Keratinocyte (primary cell): ENCODE measurements at regions not wholly inside any gene's neighbourhood (a gene's known extent, or its start where the extent isn't known, plus 50 kb on each side); places are given as distances from the start of the nearest gene placed in this dataset.

ENCODE experiments used
- DNase-seq: peaks from one replicate; pipeline ENCODE4 v3.0.0-alpha.2; 2011; ENCODE audit warnings: low read depth, missing footprints, low spot score
- FAIRE-seq: peaks from 2 replicates; lab custom pipeline; 2011; peaks lifted over from hg19 to GRCh38; lab: Jason Lieb, UNC
- H2AFZ ChIP-seq: 2 replicates; pipeline ENCODE4 v1.6.0; 2012; ENCODE audit warnings: low read length, control low read depth, inconsistent platforms; ENCODE audit not compliant: control insufficient read depth
- H3K27ac ChIP-seq: 2 replicates; pipeline ENCODE4 v1.5.1; 2011; ENCODE audit warnings: low read length; ENCODE audit not compliant: control insufficient read depth, insufficient read depth
- H3K27me3 ChIP-seq: 3 replicates; pipeline ENCODE4 v1.6.0; 2011; ENCODE audit warnings: low read length; ENCODE audit not compliant: control insufficient read depth, insufficient read depth; ENCODE audit errors: extremely low read depth
- H3K36me3 ChIP-seq, 2 experiments: 2 replicates in 1 of 2; 3 replicates in 1 of 2; pipeline ENCODE4 v1.5.1; 2011; ENCODE audit warnings: low read length in 2 of 2, mild to moderate bottlenecking in 1 of 2; ENCODE audit not compliant: control insufficient read depth in 2 of 2, insufficient read depth in 2 of 2; ENCODE audit errors: extremely low read depth in 1 of 2
- H3K4me1 ChIP-seq: 3 replicates; pipeline ENCODE4 v1.5.1; 2011; ENCODE audit warnings: low read length; ENCODE audit not compliant: control insufficient read depth, insufficient read depth; ENCODE audit errors: extremely low read depth
- H3K4me2 ChIP-seq: 3 replicates; pipeline ENCODE4 v1.6.0; 2011; ENCODE audit warnings: low read depth, low read length; ENCODE audit not compliant: control insufficient read depth, insufficient read depth; ENCODE audit errors: extremely low read depth
- H3K4me3 ChIP-seq, 3 experiments: fragments of 200-600 bp in 1 of 3; sonication (generic) in 1 of 3; 2 replicates in 2 of 3; 3 replicates in 1 of 3; pipeline ENCODE4 v1.5.1; 2011 to 2016; ENCODE audit warnings: low read length in 3 of 3, mild to moderate bottlenecking in 3 of 3, control low read depth in 2 of 3, inconsistent platforms in 1 of 3, low read depth in 1 of 3, mixed read lengths in 1 of 3, mixed run types in 1 of 3, moderate library complexity in 1 of 3; ENCODE audit not compliant: control insufficient read depth in 2 of 3, insufficient read depth in 2 of 3; ENCODE audit errors: extremely low read depth in 1 of 3
- H3K79me2 ChIP-seq: 2 replicates; pipeline ENCODE4 v1.6.0; 2012; ENCODE audit warnings: low read length; ENCODE audit not compliant: control insufficient read depth, insufficient read depth
- H3K9ac ChIP-seq: 3 replicates; pipeline ENCODE4 v1.6.0; 2011; ENCODE audit warnings: low read length; ENCODE audit not compliant: control insufficient read depth, insufficient read depth; ENCODE audit errors: extremely low read depth
- H3K9me1 ChIP-seq: 3 replicates; pipeline ENCODE4 v1.6.0; 2011; ENCODE audit warnings: low read length; ENCODE audit not compliant: control insufficient read depth, insufficient read depth; ENCODE audit errors: extremely low read depth
- H3K9me3 ChIP-seq: 2 replicates; pipeline ENCODE4 v1.5.1; 2012; ENCODE audit warnings: low read depth, low read length; ENCODE audit not compliant: control insufficient read depth
- H4K20me1 ChIP-seq: 3 replicates; pipeline ENCODE4 v1.6.0; 2011; ENCODE audit warnings: low read length; ENCODE audit not compliant: control insufficient read depth, insufficient read depth; ENCODE audit errors: extremely low read depth
- CTCF ChIP-seq, 3 experiments: IDR thresholded peaks in 1 of 3; conservative IDR thresholded peaks in 1 of 3; optimal IDR thresholded peaks in 1 of 3; 2 replicates in 2 of 3; 3 replicates in 1 of 3; pipeline versions ENCODE3 to v1.5.1; 2011; ENCODE audit warnings: low read length in 3 of 3, mild to moderate bottlenecking in 3 of 3, moderate library complexity in 2 of 3, control low read depth in 1 of 3, inconsistent platforms in 1 of 3; ENCODE audit not compliant: insufficient read depth in 2 of 3; ENCODE audit errors: extremely low read depth in 1 of 3
- EZH2 ChIP-seq: IDR thresholded peaks from one replicate; pipeline ENCODE4 v1.6.1; 2012; ENCODE audit warnings: inconsistent platforms, mild to moderate bottlenecking, low read length, moderate library complexity
- dilution Hi-C: fragments of 300-500 bp; cut with MboI; formaldehyde crosslinking; loops from one replicate; pipeline ENCODE4 v1.7.0; 2020; ENCODE audit warnings: low sequenced_read_pairs; ENCODE audit not compliant: extremely low pct_ligation_motif_present

GRCh38 chr2:153546358-153546757, 67.8 kb upstream of the RPRM start:
- DNase-seq: no peak
- H3K4me3 ChIP-seq: no peak overlapping the region
- H3K4me1 ChIP-seq: no peaks in the 10 kb centered on the region
- no peak for FAIRE-seq
- TF ChIP-seq CTCF (optimal IDR thresholded peaks at IDR 0.05 in 1 of 3, IDR thresholded peaks at IDR 0.05 in 1 of 3, conservative IDR thresholded peaks at IDR 0.05 in 1 of 3; ENCODE audit: extremely low read depth in 1 of 3, insufficient read depth in 2 of 3, low read length in 3 of 3) (no peak), EZH2 (no peak)
- dilution Hi-C loops: no loop called here
- H3K27me3 ChIP-seq: no peaks in the 10 kb centered on the region
- no peaks in the 10 kb centered on the region for H3K9me1 ChIP-seq
- H2AFZ ChIP-seq: no peak overlapping the region
- H3K9ac ChIP-seq: no peak overlapping the region
- no peak overlapping the region for H3K27ac ChIP-seq
- H3K9me3 ChIP-seq: no peaks in the 10 kb centered on the region
- H3K79me2 ChIP-seq: no peaks in the 10 kb centered on the region
- H3K36me3 ChIP-seq: no peaks in the 10 kb centered on the region
- no peaks in the 10 kb centered on the region for H4K20me1 ChIP-seq
- H3K4me2 ChIP-seq: no peak overlapping the region

DNA sequence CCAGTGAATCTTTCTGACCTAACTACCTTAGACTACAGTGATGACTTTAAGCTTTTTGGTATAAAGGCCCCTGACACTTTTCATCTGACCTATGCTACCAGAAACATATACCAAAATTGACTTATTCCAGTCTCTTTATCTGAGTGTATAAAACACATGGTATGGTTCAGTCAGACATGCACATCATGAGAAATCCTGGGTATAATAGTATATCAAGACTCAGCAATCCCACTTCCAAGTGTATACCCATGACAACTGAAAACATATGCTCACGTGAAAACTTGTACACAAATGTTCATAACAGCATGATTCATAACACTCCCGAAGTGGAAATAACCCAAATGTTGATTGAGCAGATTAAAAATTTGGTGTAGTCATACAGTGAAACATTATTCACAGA, 70.0 kb upstream of the RPRM start:
- H3K9ac ChIP-seq: no peak overlapping the region
- dilution Hi-C loops: no loop called here
- DNase-seq (no peak), FAIRE-seq (no peak)
- no peaks in the 10 kb centered on the region for H4K20me1 ChIP-seq
- no peaks in the 10 kb centered on the region for H3K4me1 ChIP-seq
- TF ChIP-seq EZH2: no peak
- no peak for TF ChIP-seq CTCF (optimal IDR thresholded peaks at IDR 0.05 in 1 of 3, IDR thresholded peaks at IDR 0.05 in 1 of 3, conservative IDR thresholded peaks at IDR 0.05 in 1 of 3; ENCODE audit: extremely low read depth in 1 of 3, insufficient read depth in 2 of 3, low read length in 3 of 3)
- H3K36me3 ChIP-seq: no peaks in the 10 kb centered on the region
- no peak overlapping the region for H3K27ac ChIP-seq
- no peaks in the 10 kb centered on the region for H3K9me3 ChIP-seq
- no peaks in the 10 kb centered on the region for H3K79me2 ChIP-seq
- no peak overlapping the region for H3K4me2 ChIP-seq
- no peak overlapping the region for H3K4me3 ChIP-seq
- H3K27me3 ChIP-seq: no peaks in the 10 kb centered on the region
- H2AFZ ChIP-seq: no peak overlapping the region
- no peaks in the 10 kb centered on the region for H3K9me1 ChIP-seq
